ENCODE measurements at regions not wholly inside any gene's neighbourhood (a gene's known extent, or its start where the extent isn't known, plus 50 kb on each side); places are given as distances from the start of the nearest gene placed in this dataset.

- TF ChIP-seq, protein P1, sequence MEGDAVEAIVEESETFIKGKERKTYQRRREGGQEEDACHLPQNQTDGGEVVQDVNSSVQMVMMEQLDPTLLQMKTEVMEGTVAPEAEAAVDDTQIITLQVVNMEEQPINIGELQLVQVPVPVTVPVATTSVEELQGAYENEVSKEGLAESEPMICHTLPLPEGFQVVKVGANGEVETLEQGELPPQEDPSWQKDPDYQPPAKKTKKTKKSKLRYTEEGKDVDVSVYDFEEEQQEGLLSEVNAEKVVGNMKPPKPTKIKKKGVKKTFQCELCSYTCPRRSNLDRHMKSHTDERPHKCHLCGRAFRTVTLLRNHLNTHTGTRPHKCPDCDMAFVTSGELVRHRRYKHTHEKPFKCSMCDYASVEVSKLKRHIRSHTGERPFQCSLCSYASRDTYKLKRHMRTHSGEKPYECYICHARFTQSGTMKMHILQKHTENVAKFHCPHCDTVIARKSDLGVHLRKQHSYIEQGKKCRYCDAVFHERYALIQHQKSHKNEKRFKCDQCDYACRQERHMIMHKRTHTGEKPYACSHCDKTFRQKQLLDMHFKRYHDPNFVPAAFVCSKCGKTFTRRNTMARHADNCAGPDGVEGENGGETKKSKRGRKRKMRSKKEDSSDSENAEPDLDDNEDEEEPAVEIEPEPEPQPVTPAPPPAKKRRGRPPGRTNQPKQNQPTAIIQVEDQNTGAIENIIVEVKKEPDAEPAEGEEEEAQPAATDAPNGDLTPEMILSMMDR (IDR thresholded peaks at IDR 0.05), result no peak
- TF ChIP-seq SIN3A (IDR thresholded peaks at IDR 0.05; ENCODE audit: borderline replicate concordance, insufficient read depth, low read depth, low read length), result no peak
Observed at GRCh38 chrX:51281758-51282318, 50.8 kb upstream of the NUDT10 start.
